ENCODE measurements at regions not wholly inside any gene's neighbourhood (a gene's known extent, or its start where the extent isn't known, plus 50 kb on each side); places are given as distances from the start of the nearest gene placed in this dataset.

DNA sequence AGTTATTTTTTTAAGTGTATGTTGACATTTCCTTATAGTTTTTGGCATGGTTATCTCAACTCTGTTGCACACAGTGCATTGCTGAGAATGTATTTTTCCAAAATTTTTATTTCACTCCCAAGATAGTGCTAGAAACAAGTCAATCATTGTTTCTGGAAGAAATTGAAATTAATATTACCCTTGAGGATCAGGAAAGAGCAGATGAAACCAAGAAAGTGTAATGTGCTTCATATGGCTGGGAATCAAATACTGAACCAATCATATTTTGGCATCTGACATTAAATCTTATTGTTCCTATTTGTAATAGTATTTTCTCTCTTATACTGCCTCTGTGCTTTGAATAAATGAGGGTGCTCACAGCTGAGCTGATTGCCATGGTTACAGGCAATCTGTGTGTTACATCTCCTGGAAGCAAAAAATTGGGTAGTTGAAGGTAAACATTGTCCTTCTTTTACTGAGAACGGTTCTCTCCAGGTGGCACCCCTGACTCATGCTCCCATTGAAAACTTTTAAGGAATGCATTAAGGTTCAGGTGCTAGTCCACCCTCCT, 358.2 kb upstream of the NR3C2 start:
- no peak for TF ChIP-seq EZH2 (IDR thresholded peaks at IDR 0.05; ENCODE audit: borderline replicate concordance, insufficient read depth, low read depth, low read length, poor library complexity, severe bottlenecking)
- TF ChIP-seq CTCF (IDR thresholded peaks at IDR 0.05) = no peak
- 71% methylated on average over 1 of the region's 1 CpG for WGBS (ENCODE audit: insufficient coverage)
- Mint-ChIP-seq H3K4me1 (no peaks in the 10 kb centered on the region), H3K4me3 (no peak overlapping the region), H3K27me3 (no peaks in the 10 kb centered on the region), H3K9me3 (ENCODE audit: insufficient read depth) (no peaks in the 10 kb centered on the region), H3K27ac (no peak overlapping the region)
- Histone ChIP-seq H3K4me3 (ENCODE audit: control extremely low read depth in 1 of 5, extremely low read depth in 1 of 5, insufficient read depth in 1 of 5, low read depth in 2 of 5, low read length in 4 of 5) (no peak overlapping the region), H3K79me2 (ENCODE audit: control insufficient read depth, insufficient read depth, low read length) (no peaks in the 10 kb centered on the region), H3K27me3 (replicated peaks in 1 of 4; ENCODE audit: control extremely low read depth in 1 of 4, control insufficient read depth in 3 of 4, insufficient read depth in 4 of 4, low read length in 3 of 4) (no peaks in the 10 kb centered on the region), H3K27ac (ENCODE audit: low read length in 2 of 2) (no peak overlapping the region), H3K9me3 (ENCODE audit: control extremely low read depth in 1 of 3, control insufficient read depth in 2 of 3, insufficient read depth in 1 of 3, low read length in 2 of 3) (no peaks in the 10 kb centered on the region), H3K36me3 (replicated peaks in 1 of 2; ENCODE audit: control extremely low read depth in 1 of 2, control insufficient read depth in 1 of 2, extremely low read depth in 1 of 2, insufficient read depth in 2 of 2, low read length in 1 of 2) (no peaks in the 10 kb centered on the region), H3K9ac (ENCODE audit: low read length) (no peak overlapping the region), H2AFZ (ENCODE audit: insufficient read depth, low read depth, low read length, poor library complexity, severe bottlenecking) (no peak overlapping the region), H3K4me1 (ENCODE audit: control insufficient read depth in 2 of 2, insufficient read depth in 2 of 2, low read length in 2 of 2) (no peaks in the 10 kb centered on the region), H3K4me2 (replicated peaks; ENCODE audit: low read depth, low read length, poor library complexity, severe bottlenecking) (no peak overlapping the region), H4K20me1 (ENCODE audit: control insufficient read depth, insufficient read depth, low read length, poor library complexity, severe bottlenecking) (no peaks in the 10 kb centered on the region)
- DNase-seq = no peak
- ChIA-PET POLR2A (no interaction called here), CTCF (no interaction called here)
- no peak for ATAC-seq (ENCODE audit: low read depth)
- intact Hi-C loops (cut with micrococcal nuclease) = no loop called here

GRCh38 chr4:148795156-148795864, 353.1 kb upstream of the NR3C2 start:
- ChIA-PET CTCF (no interaction called here), POLR2A (no interaction called here)
- H4K20me1 ChIP-seq (ENCODE audit: control insufficient read depth, insufficient read depth, low read length, poor library complexity, severe bottlenecking) = no peaks in the 10 kb centered on the region
- TF ChIP-seq EZH2 (IDR thresholded peaks at IDR 0.05; ENCODE audit: borderline replicate concordance, insufficient read depth, low read depth, low read length, poor library complexity, severe bottlenecking) = no peak
- no peak for TF ChIP-seq CTCF (IDR thresholded peaks at IDR 0.05)
- H2AFZ ChIP-seq (ENCODE audit: insufficient read depth, low read depth, low read length, poor library complexity, severe bottlenecking) = no peak overlapping the region
- H3K4me3 Mint-ChIP-seq = no peak overlapping the region
- no peaks in the 10 kb centered on the region for H3K9me3 Mint-ChIP-seq (ENCODE audit: insufficient read depth)
- no peak overlapping the region for H3K4me2 ChIP-seq (replicated peaks; ENCODE audit: low read depth, low read length, poor library complexity, severe bottlenecking)
- intact Hi-C loops (cut with micrococcal nuclease) = no loop called here
- no peaks in the 10 kb centered on the region for H3K27me3 Mint-ChIP-seq
- H3K27ac Mint-ChIP-seq = no peak overlapping the region
- no peak overlapping the region for H3K27ac ChIP-seq (ENCODE audit: low read length in 2 of 2)
- no peak for ATAC-seq (ENCODE audit: low read depth)
- H3K36me3 ChIP-seq (replicated peaks in 1 of 2; ENCODE audit: control extremely low read depth in 1 of 2, control insufficient read depth in 1 of 2, extremely low read depth in 1 of 2, insufficient read depth in 2 of 2, low read length in 1 of 2) = no peaks in the 10 kb centered on the region
- no peak for DNase-seq
- H3K4me1 ChIP-seq (ENCODE audit: control insufficient read depth in 2 of 2, insufficient read depth in 2 of 2, low read length in 2 of 2) = no peaks in the 10 kb centered on the region
- no peak overlapping the region for H3K9ac ChIP-seq (ENCODE audit: low read length)
- H3K4me1 Mint-ChIP-seq = no peaks in the 10 kb centered on the region
- no peaks in the 10 kb centered on the region for H3K9me3 ChIP-seq (ENCODE audit: control extremely low read depth in 1 of 3, control insufficient read depth in 2 of 3, insufficient read depth in 1 of 3, low read length in 2 of 3)
- no peaks in the 10 kb centered on the region for H3K79me2 ChIP-seq (ENCODE audit: control insufficient read depth, insufficient read depth, low read length)
- no peak overlapping the region for H3K4me3 ChIP-seq (ENCODE audit: control extremely low read depth in 1 of 5, extremely low read depth in 1 of 5, insufficient read depth in 1 of 5, low read depth in 2 of 5, low read length in 4 of 5)
- 74% methylated on average over 7 of the region's 7 CpGs for WGBS (ENCODE audit: insufficient coverage)
- H3K27me3 ChIP-seq (replicated peaks in 1 of 4; ENCODE audit: control extremely low read depth in 1 of 4, control insufficient read depth in 3 of 4, insufficient read depth in 4 of 4, low read length in 3 of 4) = no peaks in the 10 kb centered on the region

Data from B cell (primary cell).